GM12874 (cell line): ENCODE measurements at regions not wholly inside any gene's neighbourhood (a gene's known extent, or its start where the extent isn't known, plus 50 kb on each side); places are given as distances from the start of the nearest gene placed in this dataset.

ENCODE experiments used
- CTCF ChIP-seq: IDR thresholded peaks from 2 replicates; pipeline ENCODE4 v1.5.1; 2011; ENCODE audit warnings: low read depth, mild to moderate bottlenecking, control low read depth, low read length, moderate library complexity; ENCODE audit not compliant: insufficient read depth

GRCh38 chr4:160217352-160217751, 1114.5 kb downstream of the RAPGEF2 start:
- no peak for TF ChIP-seq CTCF

GRCh38 chr4:160224049-160224448, 1121.2 kb downstream of the RAPGEF2 start:
- no peak for TF ChIP-seq CTCF

- no peak for TF ChIP-seq CTCF
These were observed 1130.3 kb downstream of the RAPGEF2 start for GRCh38 chr4:160233141-160233540.

GRCh38 chr4:160235285-160235684, 1132.4 kb downstream of the RAPGEF2 start:
- TF ChIP-seq CTCF = no peak

GRCh38 chr4:160235771-160236170, 1132.9 kb downstream of the RAPGEF2 start:
- TF ChIP-seq CTCF = no peak

GRCh38 chr4:160238790-160239189, 1135.9 kb downstream of the RAPGEF2 start:
- TF ChIP-seq CTCF = no peak

- TF ChIP-seq CTCF = no peak
These were observed 1144.3 kb downstream of the RAPGEF2 start for GRCh38 chr4:160247091-160247656.
